Adrenal gland (tissue), 5 donors: ENCODE measurements at regions not wholly inside any gene's neighbourhood (a gene's known extent, or its start where the extent isn't known, plus 50 kb on each side); places are given as distances from the start of the nearest gene placed in this dataset.

Experiments used
- CTCF ChIP-seq, 6 experiments: fragments of 450-650 bp in 4 of 6; fragments of 200-600 bp in 2 of 6; sonication (generic) in 1 of 6; IDR thresholded peaks; 1 replicate in 5 of 6; 2 replicates in 1 of 6; pipeline versions ENCODE4 v1.5.1 to v1.8.0; 2016 to 2021; ENCODE audit warnings: antibody characterized with exemption in 6 of 6, mild to moderate bottlenecking in 2 of 6, moderate library complexity in 1 of 6
- POLR2A ChIP-seq, 2 donors: fragments of 450-650 bp; IDR thresholded peaks; one replicate each; pipeline ENCODE4 v1.6.1; 2017; ENCODE audit warnings: antibody characterized with exemption in 2 of 2, mild to moderate bottlenecking in 2 of 2, moderate library complexity in 1 of 2
- donor health status: DM: no; HTN: no; CAD: no.

GRCh38 chr3:124659175-124659574, 71.1 kb upstream of the UMPS start:
- TF ChIP-seq CTCF (IDR thresholded peaks at IDR 0.05) (no peak), POLR2A (IDR thresholded peaks at IDR 0.05) (no peak)
